ENCODE measurements at regions not wholly inside any gene's neighbourhood (a gene's known extent, or its start where the extent isn't known, plus 50 kb on each side); places are given as distances from the start of the nearest gene placed in this dataset.

DNA sequence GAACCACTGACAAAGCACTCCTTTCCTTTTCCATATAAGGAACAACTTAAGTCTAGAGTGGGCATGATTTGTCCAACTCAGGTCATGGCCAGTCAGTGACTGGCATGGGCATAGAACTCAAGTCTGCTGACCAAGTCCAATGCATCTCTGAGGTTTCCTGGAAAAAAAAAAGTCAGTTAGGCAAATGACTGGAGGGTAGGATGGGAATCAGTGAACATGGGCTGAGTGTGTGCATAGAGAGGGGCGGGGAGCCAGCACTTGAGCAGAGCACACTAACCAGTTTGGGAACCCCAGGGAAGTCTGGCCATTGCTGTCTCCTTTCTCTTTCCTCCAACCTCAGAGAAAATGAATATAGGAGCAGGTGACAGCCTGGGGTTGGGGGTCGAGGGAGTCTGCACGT, 53.6 kb upstream of the FMOD start:
- TF ChIP-seq, protein P1, sequence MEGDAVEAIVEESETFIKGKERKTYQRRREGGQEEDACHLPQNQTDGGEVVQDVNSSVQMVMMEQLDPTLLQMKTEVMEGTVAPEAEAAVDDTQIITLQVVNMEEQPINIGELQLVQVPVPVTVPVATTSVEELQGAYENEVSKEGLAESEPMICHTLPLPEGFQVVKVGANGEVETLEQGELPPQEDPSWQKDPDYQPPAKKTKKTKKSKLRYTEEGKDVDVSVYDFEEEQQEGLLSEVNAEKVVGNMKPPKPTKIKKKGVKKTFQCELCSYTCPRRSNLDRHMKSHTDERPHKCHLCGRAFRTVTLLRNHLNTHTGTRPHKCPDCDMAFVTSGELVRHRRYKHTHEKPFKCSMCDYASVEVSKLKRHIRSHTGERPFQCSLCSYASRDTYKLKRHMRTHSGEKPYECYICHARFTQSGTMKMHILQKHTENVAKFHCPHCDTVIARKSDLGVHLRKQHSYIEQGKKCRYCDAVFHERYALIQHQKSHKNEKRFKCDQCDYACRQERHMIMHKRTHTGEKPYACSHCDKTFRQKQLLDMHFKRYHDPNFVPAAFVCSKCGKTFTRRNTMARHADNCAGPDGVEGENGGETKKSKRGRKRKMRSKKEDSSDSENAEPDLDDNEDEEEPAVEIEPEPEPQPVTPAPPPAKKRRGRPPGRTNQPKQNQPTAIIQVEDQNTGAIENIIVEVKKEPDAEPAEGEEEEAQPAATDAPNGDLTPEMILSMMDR (conservative IDR thresholded peaks at IDR 0.05) = no peak
- no peak for TF ChIP-seq ZFX (IDR thresholded peaks at IDR 0.05)

Measured in C4-2B (cell line).